Glutamatergic neuron (in vitro differentiated cells): ENCODE measurements at regions not wholly inside any gene's neighbourhood (a gene's known extent, or its start where the extent isn't known, plus 50 kb on each side); places are given as distances from the start of the nearest gene placed in this dataset.

ENCODE experiments used
- DNase-seq: peaks from one replicate; pipeline ENCODE4 v3.0.0; 2022
- H3K27ac Mint-ChIP-seq: one replicate; pipeline ENCODE4 v1.8.0; 2020; ENCODE audit warnings: mild to moderate bottlenecking, mixed read lengths, inconsistent platforms; ENCODE audit not compliant: unreplicated experiment
- H3K27me3 Mint-ChIP-seq: one replicate; pipeline ENCODE4 v1.8.0; 2020; ENCODE audit warnings: mild to moderate bottlenecking, moderate library complexity, mixed read lengths, inconsistent platforms; ENCODE audit not compliant: unreplicated experiment
- H3K36me3 Mint-ChIP-seq: one replicate; pipeline ENCODE4 v1.8.0; 2020; ENCODE audit warnings: mild to moderate bottlenecking, mixed read lengths, inconsistent platforms; ENCODE audit not compliant: unreplicated experiment
- H3K4me1 Mint-ChIP-seq: one replicate; pipeline ENCODE4 v1.8.0; 2020; ENCODE audit warnings: mild to moderate bottlenecking, low read depth, mixed read lengths, inconsistent platforms; ENCODE audit not compliant: unreplicated experiment
- H3K4me3 Mint-ChIP-seq: one replicate; pipeline ENCODE4 v1.8.0; 2020; ENCODE audit warnings: mild to moderate bottlenecking, mixed read lengths, inconsistent platforms; ENCODE audit not compliant: unreplicated experiment
- H3K9me3 Mint-ChIP-seq: one replicate; pipeline ENCODE4 v1.8.0; 2020; ENCODE audit warnings: mild to moderate bottlenecking, moderate library complexity, mixed read lengths, inconsistent platforms; ENCODE audit not compliant: unreplicated experiment
- CTCF ChIP-seq: fragments of 200-600 bp; sonication (generic); IDR thresholded peaks from one replicate; pipeline ENCODE4 v1.5.0; 2021; ENCODE audit not compliant: partially characterized antibody, unreplicated experiment

- Mint-ChIP-seq H3K9me3 (no peaks in the 10 kb centered on the region), H3K4me1 (no peaks in the 10 kb centered on the region), H3K27me3 (no peaks in the 10 kb centered on the region), H3K4me3 (no peak overlapping the region), H3K36me3 (no peaks in the 10 kb centered on the region), H3K27ac (no peak overlapping the region)
- TF ChIP-seq CTCF, result no peak
- DNase-seq, result no peak
Measured at GRCh38 chr9:10921671-10922070, 308.9 kb upstream of the PTPRD start.

- Mint-ChIP-seq H3K36me3 (no peaks in the 10 kb centered on the region), H3K27ac (no peak overlapping the region), H3K4me3 (no peak overlapping the region), H3K9me3 (no peaks in the 10 kb centered on the region), H3K27me3 (no peaks in the 10 kb centered on the region), H3K4me1 (peaks cover 11% of the 10 kb centered on the region)
- TF ChIP-seq CTCF, result no peak
- no peak for DNase-seq
Measured at GRCh38 chr9:10925896-10926295, 313.1 kb upstream of the PTPRD start.

GRCh38 chr9:10928372-10928771 lies 315.6 kb upstream of the PTPRD start:
- Mint-ChIP-seq H3K27me3 (no peaks in the 10 kb centered on the region), H3K27ac (no peak overlapping the region), H3K36me3 (no peaks in the 10 kb centered on the region), H3K4me3 (no peak overlapping the region), H3K4me1 (peaks cover 11% of the 10 kb centered on the region), H3K9me3 (no peaks in the 10 kb centered on the region)
- DNase-seq, result no peak
- no peak for TF ChIP-seq CTCF

GRCh38 chr9:10930081-10930480 lies 317.3 kb upstream of the PTPRD start:
- DNase-seq, result no peak
- no peak overlapping the region for H3K4me3 Mint-ChIP-seq
- H3K4me1 Mint-ChIP-seq, result peaks cover 18% of the 10 kb centered on the region
- H3K27ac Mint-ChIP-seq, result no peak overlapping the region
- H3K9me3 Mint-ChIP-seq, result no peaks in the 10 kb centered on the region
- no peaks in the 10 kb centered on the region for H3K27me3 Mint-ChIP-seq
- TF ChIP-seq CTCF, result no peak
- H3K36me3 Mint-ChIP-seq, result no peaks in the 10 kb centered on the region

- H3K27me3 Mint-ChIP-seq, result peaks cover 4% of the 10 kb centered on the region
- H3K9me3 Mint-ChIP-seq, result no peaks in the 10 kb centered on the region
- H3K4me1 Mint-ChIP-seq, result no peaks in the 10 kb centered on the region
- H3K4me3 Mint-ChIP-seq, result no peak overlapping the region
- H3K36me3 Mint-ChIP-seq, result no peaks in the 10 kb centered on the region
- H3K27ac Mint-ChIP-seq, result no peak overlapping the region
- no peak for DNase-seq
- no peak for TF ChIP-seq CTCF
Measured at GRCh38 chr9:10946676-10947410, 334.0 kb upstream of the PTPRD start.
